MG63 (cell line): ENCODE measurements at regions not wholly inside any gene's neighbourhood (a gene's known extent, or its start where the extent isn't known, plus 50 kb on each side); places are given as distances from the start of the nearest gene placed in this dataset.

Experiments used
- DNase-seq: peaks from one replicate; pipeline ENCODE4 v3.0.0-alpha.2; 2020
- H3K27me3 ChIP-seq: fragments of 250-450 bp; sonication (Bioruptor Pico); 2 replicates; pipeline ENCODE4 v1.5.1; 2020; ENCODE audit warnings: mild to moderate bottlenecking, moderate library complexity
- H3K36me3 ChIP-seq: fragments of 250-450 bp; sonication (Bioruptor Pico); 2 replicates; pipeline ENCODE4 v1.5.1; 2020; ENCODE audit warnings: mild to moderate bottlenecking, moderate library complexity
- H3K4me3 ChIP-seq: fragments of 250-450 bp; sonication (Bioruptor Pico); 2 replicates; pipeline ENCODE4 v1.5.1; 2020; ENCODE audit warnings: mild to moderate bottlenecking, moderate library complexity
- H3K9me3 ChIP-seq: fragments of 250-450 bp; sonication (Bioruptor Pico); 2 replicates; pipeline ENCODE4 v1.5.1; 2020; ENCODE audit warnings: mild to moderate bottlenecking, moderate library complexity

DNA sequence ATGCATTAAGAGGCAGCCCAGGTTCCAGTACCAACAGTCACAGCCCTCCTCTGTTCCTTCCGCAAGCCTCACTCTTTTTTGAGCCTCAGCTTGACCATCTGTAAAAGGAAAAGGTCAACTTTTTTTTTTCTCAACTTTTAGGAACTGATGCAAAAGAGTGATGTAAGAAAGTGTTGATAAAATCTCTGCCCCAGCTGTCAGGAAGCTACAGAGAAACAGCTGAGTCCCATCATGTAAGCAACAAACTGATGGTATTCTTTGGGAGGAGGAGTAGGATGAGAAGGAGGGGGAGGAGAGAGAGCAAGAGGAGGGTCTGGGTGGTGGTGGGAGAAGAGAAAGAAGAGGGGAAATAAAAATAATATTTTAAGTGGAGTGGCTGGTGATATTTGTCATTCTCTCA lies 233.9 kb upstream of the TSHZ3 start:
- no peak for DNase-seq
- no peaks in the 10 kb centered on the region for H3K36me3 ChIP-seq
- no peaks in the 10 kb centered on the region for H3K27me3 ChIP-seq
- H3K4me3 ChIP-seq = no peak overlapping the region
- no peaks in the 10 kb centered on the region for H3K9me3 ChIP-seq

DNA sequence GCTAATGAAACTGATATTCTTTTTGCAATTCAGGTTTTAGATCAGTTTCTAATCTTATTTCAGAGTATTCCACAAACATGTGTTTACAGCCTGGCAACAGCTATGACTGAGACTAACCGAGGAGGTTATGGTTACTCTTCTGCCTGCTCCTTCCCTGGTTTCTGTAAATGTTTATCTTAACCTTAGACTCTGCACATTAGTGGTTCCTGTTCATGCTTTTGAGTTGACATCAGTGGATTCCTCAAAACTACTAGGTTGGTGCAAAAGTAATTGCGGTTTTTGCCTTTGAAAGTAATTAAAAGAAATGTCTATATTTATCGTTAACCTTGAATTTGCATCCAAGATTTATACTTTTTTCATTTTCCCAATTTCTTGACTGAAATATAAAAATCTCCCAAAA lies 237.0 kb upstream of the TSHZ3 start:
- DNase-seq = peak; percentile 13
- H3K4me3 ChIP-seq = no peak overlapping the region
- no peaks in the 10 kb centered on the region for H3K36me3 ChIP-seq
- H3K27me3 ChIP-seq = no peaks in the 10 kb centered on the region
- no peaks in the 10 kb centered on the region for H3K9me3 ChIP-seq

DNA sequence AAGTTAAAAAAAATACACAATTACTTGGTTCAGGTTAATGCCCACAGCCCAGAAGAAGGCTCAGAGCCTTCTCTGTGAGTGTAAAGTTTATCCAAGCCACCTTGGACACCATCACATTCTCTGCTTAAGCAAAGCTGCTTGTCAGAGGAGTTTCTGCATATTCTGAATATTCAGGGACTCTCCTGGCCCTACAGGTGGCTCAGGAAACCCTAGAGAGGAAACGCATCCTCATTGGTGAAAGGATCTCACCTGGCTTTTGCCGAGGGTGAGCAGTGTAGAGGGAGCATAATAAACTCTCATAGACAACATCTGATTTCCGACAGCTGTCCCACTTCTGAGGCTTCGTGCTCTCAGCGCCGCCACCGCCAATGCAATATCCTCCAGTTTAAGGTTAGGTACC lies 239.9 kb upstream of the TSHZ3 start:
- Histone ChIP-seq H3K27me3 (no peaks in the 10 kb centered on the region), H3K9me3 (no peaks in the 10 kb centered on the region), H3K4me3 (no peak overlapping the region), H3K36me3 (no peaks in the 10 kb centered on the region)
- no peak for DNase-seq

DNA sequence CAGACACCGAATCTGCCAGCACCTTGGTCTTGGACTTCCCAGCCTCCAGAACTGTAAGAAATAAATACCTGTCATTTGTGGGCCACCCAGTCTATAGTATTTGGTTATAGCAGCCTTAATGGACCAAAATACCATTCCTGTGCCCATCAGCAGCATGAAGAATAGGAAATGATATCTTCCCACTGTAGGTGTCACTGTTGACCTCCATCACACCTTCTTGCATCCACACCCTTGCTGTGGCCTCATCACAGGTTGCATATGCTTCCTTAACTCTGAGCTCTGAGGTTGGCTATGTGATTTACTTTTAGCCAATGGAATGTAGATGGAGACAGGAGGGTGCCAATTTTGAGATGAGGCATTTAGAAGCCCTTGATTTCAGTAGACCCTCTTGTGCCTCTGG lies 242.0 kb upstream of the TSHZ3 start:
- no peaks in the 10 kb centered on the region for H3K9me3 ChIP-seq
- H3K27me3 ChIP-seq = no peaks in the 10 kb centered on the region
- no peak for DNase-seq
- H3K36me3 ChIP-seq = no peaks in the 10 kb centered on the region
- H3K4me3 ChIP-seq = no peak overlapping the region

DNA sequence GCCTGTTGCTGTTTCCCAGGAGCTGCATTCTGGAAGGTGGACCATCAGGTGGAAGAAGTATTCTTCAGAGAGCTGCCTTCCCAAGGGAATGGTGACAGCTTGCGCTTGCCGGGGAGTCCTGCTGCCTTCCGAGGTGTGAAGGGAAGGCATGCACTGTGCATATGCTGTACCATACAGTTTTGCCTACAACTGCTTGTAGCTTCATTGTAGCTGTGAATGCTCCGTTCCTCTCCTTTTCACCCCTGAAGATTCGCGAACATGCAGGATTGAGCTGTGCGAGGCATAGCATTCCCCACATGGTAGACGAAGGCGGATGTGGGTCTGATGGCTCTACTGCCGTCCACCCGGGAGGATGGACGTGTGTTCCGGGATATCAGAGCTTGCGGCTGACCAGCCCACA lies 243.2 kb upstream of the TSHZ3 start:
- Histone ChIP-seq H3K9me3 (no peaks in the 10 kb centered on the region), H3K4me3 (no peak overlapping the region), H3K27me3 (no peaks in the 10 kb centered on the region), H3K36me3 (no peaks in the 10 kb centered on the region)
- DNase-seq = no peak

DNA sequence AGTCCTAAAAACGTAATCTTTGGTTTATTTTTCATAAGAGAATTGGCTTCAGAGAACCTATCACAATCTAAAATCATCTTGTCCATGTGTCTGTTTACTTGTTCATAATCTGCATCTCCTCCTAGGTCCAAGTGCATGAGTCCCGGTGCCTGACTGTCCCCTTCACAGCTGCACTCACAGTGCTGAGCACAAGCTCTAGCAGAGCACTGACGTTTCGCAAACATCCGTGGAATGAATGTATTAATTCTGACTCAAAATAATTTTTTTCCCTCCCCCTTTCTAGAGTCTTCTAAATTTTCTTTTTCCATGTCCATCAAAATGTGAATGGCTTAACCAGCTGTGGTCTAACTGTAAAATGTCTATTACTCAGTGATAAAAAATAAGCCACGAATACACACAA lies 245.5 kb upstream of the TSHZ3 start:
- no peak for DNase-seq
- Histone ChIP-seq H3K27me3 (no peaks in the 10 kb centered on the region), H3K4me3 (no peak overlapping the region), H3K9me3 (no peaks in the 10 kb centered on the region), H3K36me3 (no peaks in the 10 kb centered on the region)

DNA sequence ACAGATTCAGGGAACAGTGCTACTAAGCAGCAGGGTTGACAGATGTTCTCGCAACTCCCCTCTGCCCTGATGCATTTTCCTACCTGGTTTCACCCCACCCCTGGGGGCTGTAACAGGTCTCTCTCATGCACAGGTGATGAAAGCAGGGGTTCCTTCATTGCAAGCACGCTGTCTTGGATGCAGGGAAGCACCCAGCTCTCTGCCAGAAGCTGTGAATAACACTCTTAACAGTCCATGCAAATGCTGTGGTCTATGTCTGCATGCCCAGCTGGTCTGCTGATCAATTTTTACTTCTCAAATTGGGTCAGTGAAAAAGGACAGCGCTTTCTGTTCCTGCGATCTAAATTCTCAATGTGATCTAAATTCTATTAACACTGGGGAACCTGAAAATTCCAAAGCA lies 246.3 kb upstream of the TSHZ3 start:
- DNase-seq = no peak
- H3K4me3 ChIP-seq = no peak overlapping the region
- H3K36me3 ChIP-seq = no peaks in the 10 kb centered on the region
- H3K27me3 ChIP-seq = no peaks in the 10 kb centered on the region
- H3K9me3 ChIP-seq = no peaks in the 10 kb centered on the region

DNA sequence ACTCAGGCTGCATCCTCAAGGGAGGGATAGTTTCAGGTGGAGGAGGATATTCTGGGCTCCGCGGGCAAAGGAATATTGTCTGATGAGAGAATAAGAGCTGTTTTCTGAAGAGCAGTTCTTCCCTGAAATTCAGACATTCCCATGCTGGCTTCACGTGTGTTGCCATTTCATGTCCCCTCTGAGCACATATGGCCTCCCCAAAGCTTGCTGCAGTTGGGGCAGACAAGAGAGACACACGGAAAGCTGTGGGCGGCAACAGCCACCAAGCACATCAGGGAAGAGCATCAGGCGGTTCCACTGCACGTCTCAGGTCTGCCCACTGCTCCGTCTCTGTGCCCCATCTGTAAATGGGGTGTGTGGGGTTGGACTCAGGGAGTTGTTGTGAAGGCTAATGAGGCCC lies 247.5 kb upstream of the TSHZ3 start:
- H3K9me3 ChIP-seq = no peaks in the 10 kb centered on the region
- no peaks in the 10 kb centered on the region for H3K36me3 ChIP-seq

DNA sequence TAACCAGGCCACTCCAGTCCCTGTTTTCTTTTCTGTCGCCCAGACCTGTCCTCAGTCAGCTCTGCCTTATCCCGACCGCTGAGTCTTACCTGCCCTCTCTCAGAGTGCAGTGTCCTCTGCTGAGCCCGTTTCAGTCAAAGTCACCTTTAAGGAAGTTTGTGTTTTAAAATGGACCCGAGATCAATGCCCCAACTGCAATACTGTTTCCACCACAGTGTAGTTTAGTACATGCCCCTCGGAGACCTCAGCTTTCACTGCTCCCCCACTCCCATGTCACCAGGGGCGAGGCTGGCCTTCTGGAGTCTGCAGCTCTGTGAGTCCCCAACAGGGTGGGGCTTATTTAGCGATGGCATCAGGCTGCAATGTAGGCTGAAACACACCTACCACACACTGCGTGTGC lies 248.4 kb upstream of the TSHZ3 start:
- Histone ChIP-seq H3K27me3 (no peaks in the 10 kb centered on the region), H3K4me3 (no peak overlapping the region), H3K9me3 (no peaks in the 10 kb centered on the region), H3K36me3 (no peaks in the 10 kb centered on the region)
- no peak for DNase-seq

More for the DNA sequence above, 247.5 kb upstream of the TSHZ3 start:
- Histone ChIP-seq H3K4me3 (no peak overlapping the region), H3K27me3 (no peaks in the 10 kb centered on the region)
- DNase-seq = no peak

DNA sequence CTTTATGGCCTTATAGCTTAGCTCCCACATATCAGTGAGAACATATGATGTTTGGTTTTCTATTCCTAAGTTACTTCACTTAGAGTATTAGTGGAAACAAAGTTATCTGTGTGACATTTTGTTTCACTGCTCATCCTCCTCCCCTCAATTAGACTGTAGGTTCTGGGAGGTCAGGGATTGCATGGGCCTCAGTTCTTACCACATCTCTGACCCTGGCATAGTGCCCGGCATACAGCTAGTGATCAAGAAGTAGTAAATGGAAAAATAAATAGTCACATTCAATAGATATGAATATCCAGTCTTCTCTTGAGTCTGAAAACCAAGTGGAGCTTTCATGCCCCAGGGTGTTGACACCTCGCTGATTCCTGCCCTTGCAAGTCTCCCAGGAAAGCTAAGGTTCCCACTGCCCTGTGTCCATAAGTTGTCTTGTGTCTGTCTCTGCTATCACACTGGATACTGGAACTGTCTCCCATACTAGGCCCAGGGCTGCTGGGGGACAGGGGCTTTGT lies 249.5 kb upstream of the TSHZ3 start:
- Histone ChIP-seq H3K36me3 (no peaks in the 10 kb centered on the region), H3K27me3 (no peaks in the 10 kb centered on the region), H3K4me3 (no peak overlapping the region), H3K9me3 (no peaks in the 10 kb centered on the region)
- DNase-seq = no peak

DNA sequence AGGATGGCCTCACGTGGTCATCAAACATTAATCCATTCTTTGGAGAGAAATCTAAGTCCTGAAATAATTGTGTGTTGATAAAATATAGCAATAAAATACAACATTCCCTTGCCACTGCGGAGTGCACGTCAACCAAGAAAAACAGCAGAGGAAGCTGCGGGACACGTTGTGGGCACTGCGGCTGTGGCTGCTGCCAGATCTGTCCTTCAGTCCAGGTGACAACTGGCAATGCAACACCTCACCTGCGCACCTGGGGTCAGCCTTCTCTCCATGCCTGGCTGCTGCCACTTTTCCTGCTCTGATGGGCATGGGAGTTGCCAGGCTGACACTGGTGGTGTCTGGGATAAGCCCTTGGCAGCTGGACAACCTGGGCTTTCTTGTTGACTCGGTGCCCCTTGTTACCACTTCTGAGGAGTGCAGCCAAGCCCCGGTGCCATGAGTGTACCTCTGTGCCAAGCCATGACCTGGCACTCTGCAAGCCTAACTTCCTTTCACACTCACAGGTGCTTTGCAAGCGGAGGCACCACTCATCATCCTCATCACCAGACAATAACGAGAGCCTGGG lies 251.6 kb upstream of the TSHZ3 start:
- Histone ChIP-seq H3K4me3 (no peak overlapping the region), H3K27me3 (no peaks in the 10 kb centered on the region), H3K9me3 (no peaks in the 10 kb centered on the region), H3K36me3 (no peaks in the 10 kb centered on the region)
- no peak for DNase-seq

DNA sequence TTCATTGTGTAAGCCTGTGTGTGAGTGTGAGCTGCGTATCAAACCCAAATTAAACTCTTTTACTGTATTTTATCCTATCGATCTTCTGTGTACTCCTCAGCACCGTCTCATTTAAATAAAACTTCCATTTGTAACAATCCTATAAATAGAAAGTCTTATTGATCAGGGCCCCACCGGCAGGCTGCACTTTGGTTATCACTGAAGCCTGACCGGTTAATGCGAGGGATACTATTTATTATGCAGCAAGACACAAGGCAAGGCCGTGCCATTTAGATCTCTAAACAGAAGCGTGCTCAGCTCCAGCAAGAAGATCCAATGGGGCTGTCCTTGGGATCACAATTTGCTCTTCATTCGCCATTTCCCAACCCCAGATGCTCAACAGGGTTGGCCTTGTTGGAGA lies 252.6 kb upstream of the TSHZ3 start:
- DNase-seq = no peak
- H3K27me3 ChIP-seq = no peaks in the 10 kb centered on the region
- H3K4me3 ChIP-seq = no peak overlapping the region
- H3K36me3 ChIP-seq = no peaks in the 10 kb centered on the region
- H3K9me3 ChIP-seq = no peaks in the 10 kb centered on the region

DNA sequence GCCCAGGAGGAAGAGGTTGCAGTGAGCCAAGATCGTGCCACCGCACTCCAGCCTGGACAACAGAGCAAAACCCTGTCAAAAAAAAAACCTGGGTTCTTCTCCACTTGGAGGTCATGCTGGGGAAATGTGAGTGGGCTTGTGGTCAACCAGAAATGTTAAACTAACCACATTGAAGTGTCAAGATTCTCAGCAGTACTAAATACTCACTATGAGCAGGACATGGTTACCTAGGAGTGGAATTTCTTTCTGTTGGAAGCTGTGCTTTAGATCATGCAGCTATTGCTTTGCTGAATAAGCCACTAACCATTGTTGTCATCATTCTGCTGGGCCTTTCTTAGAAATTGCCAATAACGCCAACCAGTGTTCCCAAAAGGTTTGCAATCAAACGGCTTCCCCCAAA lies 253.3 kb upstream of the TSHZ3 start:
- Histone ChIP-seq H3K36me3 (no peaks in the 10 kb centered on the region), H3K27me3 (no peaks in the 10 kb centered on the region), H3K4me3 (no peak overlapping the region), H3K9me3 (no peaks in the 10 kb centered on the region)
- DNase-seq = no peak

DNA sequence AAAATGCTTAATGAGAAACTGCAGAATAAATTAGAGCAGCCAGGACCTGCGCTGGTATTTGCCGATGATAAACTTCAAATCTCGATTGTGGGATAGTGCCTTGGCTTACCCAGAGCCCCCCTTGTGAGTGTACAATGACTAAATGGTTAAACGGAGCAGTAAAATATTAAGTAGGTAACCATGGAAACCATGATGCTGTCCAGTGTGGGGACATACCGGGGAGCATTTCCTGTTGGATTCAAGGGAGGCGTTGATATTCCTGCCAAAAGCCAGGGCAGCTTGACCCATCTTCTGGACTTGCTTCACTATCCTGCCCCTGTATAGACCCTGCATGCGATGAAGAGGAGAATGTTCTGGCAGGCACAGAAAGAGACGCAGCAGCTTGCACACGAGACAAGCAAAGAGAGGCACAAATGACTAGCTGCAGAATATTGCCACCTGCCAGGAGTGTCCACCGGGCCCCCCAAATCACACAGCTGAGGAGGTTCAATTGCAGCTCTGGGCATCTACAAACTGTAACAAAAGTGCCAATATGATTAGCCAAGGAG lies 255.3 kb upstream of the TSHZ3 start:
- Histone ChIP-seq H3K36me3 (no peaks in the 10 kb centered on the region), H3K9me3 (no peaks in the 10 kb centered on the region), H3K4me3 (no peak overlapping the region), H3K27me3 (no peaks in the 10 kb centered on the region)
- no peak for DNase-seq

DNA sequence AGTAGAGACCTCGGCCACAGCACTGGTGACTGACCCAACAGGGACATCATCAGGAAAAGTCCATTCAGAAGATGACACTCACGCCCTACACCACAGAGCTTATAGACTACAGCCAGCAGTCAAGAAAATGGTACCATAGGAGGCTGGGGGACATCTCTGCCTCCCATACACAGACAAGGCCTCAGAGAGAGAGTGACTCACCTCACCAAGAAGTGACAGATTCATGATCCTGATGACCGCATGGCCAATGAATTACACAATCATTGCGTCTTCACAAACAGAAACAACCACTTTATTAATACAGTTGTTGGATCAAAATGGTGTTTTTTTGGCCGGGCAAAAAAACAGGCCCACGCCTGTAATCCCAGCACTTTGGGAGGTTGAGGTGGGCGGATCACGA lies 260.8 kb upstream of the TSHZ3 start:
- Histone ChIP-seq H3K4me3 (no peak overlapping the region), H3K36me3 (no peaks in the 10 kb centered on the region), H3K9me3 (no peaks in the 10 kb centered on the region), H3K27me3 (no peaks in the 10 kb centered on the region)
- DNase-seq = no peak

DNA sequence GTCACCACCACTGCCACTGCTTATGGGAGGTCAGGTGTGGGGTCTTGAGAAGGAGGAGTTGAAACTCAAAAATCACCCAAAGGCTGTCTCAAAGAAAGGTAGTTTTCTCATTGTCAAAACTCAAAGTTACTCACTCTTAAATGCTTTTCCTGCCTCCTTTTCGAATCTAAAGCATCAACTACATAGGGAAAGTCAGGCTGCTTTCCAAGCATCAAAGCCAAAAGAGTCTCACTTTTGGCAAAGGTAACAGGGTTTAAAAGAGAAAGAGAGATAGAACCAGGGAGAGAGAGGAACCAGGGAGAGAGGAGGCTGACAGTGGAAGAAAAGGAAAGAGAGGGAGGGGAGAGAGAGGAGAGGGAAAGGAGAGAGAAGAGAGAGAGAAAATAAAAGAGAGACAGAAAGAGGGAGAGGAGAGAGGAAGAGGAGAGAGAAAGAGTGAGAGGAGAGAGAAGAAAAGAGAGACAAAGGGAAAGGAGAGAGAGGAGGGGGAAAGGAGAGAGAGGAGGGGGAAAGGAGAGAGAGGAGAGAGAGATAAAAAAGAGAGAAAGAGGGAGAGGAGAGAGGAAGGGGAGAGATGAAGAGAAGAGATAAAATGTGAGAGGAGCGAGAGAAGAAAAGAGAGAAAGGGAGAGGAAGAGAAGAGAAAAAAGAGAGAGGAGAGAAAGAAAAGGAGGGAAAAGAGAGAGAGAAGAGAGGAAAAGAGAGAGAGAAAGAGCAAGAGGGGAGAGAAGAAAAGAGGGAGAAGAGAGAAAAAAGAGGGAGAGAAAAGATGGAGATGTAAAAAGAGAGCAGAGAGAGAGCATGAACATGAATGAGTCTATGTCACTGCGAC lies 262.0 kb upstream of the TSHZ3 start:
- no peak for DNase-seq
- no peaks in the 10 kb centered on the region for H3K9me3 ChIP-seq
- no peaks in the 10 kb centered on the region for H3K27me3 ChIP-seq
- H3K4me3 ChIP-seq = no peak overlapping the region
- no peaks in the 10 kb centered on the region for H3K36me3 ChIP-seq

DNA sequence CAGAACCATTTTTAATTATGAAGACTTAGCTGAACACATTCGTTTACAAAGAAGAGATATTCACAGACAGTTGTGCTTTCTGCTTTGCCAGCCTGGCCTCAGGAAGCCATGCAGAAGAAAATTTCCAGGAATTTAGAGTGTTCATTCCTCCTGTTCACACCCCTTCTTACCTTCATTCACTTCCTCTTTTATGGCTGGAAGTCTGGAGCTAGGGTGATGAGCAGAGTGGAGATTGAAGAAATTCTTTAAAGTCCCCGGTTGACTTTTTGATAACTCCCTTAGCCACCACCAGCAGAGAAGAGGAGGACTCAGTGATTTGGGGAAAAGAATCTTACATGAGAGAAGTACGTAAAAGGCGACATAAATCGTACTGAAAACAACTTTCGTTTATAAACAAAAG lies 263.6 kb upstream of the TSHZ3 start:
- DNase-seq = no peak
- no peak overlapping the region for H3K4me3 ChIP-seq

DNA sequence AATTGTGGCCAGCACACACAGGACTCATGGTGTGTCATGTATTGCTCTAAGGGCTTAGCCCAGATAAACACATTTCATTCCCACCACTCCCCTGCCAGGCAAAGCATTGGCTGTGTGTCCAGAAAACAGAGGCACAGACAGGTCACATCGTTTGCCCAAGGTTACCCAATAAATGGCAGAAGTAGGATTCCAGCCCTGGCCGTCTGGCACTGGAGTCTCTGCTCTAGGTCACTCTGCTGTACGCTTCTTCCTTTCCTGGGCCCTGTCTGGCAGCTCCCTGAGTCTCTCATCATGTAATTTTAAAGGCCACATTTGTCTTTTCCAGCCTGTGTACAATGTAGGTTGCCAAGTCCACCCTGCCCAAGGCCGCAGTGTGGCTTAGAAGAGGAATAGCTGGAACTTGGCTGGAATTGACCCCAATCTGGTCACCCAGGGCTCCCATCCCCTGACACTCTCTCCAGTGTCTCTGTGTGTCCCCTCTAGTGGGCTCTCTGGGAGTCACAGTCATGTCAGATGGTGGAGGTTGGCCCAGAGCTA lies 264.5 kb upstream of the TSHZ3 start:
- Histone ChIP-seq H3K36me3 (no peaks in the 10 kb centered on the region), H3K9me3 (no peaks in the 10 kb centered on the region), H3K4me3 (no peak overlapping the region), H3K27me3 (no peaks in the 10 kb centered on the region)
- DNase-seq = peak; percentile 47

More for the DNA sequence above, 263.6 kb upstream of the TSHZ3 start:
- Histone ChIP-seq H3K27me3 (no peaks in the 10 kb centered on the region), H3K36me3 (no peaks in the 10 kb centered on the region), H3K9me3 (no peaks in the 10 kb centered on the region)
